Suprapubic skin (tissue), 4 donors: ENCODE measurements at regions not wholly inside any gene's neighbourhood (a gene's known extent, or its start where the extent isn't known, plus 50 kb on each side); places are given as distances from the start of the nearest gene placed in this dataset.

Experiments used
- EP300 ChIP-seq: sonication (generic); formaldehyde crosslinking; IDR thresholded peaks from one replicate; pipeline ENCODE4 v1.6.1; 2017; ENCODE audit warnings: antibody characterized with exemption
- POLR2A ChIP-seq, 2 donors: fragments of 450-650 bp; IDR thresholded peaks; one replicate each; pipeline ENCODE4 v1.6.1; 2017; ENCODE audit warnings: antibody characterized with exemption in 2 of 2, mild to moderate bottlenecking in 2 of 2, moderate library complexity in 2 of 2
- POLR2AphosphoS5 ChIP-seq, 3 donors: sonication (generic); formaldehyde crosslinking; IDR thresholded peaks; one replicate each; pipeline ENCODE4 v1.6.1; 2017; ENCODE audit warnings: antibody characterized with exemption in 3 of 3
- TF ChIP-seq, protein P1 (sequence below), 2 donors: fragments of 200-600 bp in 1 of 2; fragments of 450-650 bp in 1 of 2; sonication (generic) in 1 of 2; IDR thresholded peaks; one replicate each; pipeline ENCODE4 v1.5.1; 2016 to 2019; ENCODE audit warnings: antibody characterized with exemption in 2 of 2, mild to moderate bottlenecking in 1 of 2, moderate library complexity in 1 of 2

DNA sequence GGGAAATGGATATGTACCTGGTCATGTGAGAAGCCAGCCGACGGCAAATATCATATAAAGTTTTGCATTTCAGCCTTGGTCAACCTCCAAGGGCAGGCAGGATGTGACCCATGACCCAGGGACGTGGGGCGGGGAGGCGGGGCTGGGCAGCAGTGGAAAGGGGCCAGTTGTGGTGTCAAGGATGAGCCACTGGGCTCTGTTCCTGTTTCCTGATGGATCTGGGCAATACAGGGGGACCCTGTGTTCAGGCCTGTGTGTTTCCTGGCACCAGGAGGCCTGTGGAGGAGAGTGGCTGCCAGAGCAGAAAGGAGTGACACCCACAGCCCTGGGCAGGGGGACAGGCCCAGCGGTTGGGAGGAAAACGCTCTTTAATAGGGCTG, 106.9 kb downstream of the GATA6 start:
- TF ChIP-seq, protein P1, sequence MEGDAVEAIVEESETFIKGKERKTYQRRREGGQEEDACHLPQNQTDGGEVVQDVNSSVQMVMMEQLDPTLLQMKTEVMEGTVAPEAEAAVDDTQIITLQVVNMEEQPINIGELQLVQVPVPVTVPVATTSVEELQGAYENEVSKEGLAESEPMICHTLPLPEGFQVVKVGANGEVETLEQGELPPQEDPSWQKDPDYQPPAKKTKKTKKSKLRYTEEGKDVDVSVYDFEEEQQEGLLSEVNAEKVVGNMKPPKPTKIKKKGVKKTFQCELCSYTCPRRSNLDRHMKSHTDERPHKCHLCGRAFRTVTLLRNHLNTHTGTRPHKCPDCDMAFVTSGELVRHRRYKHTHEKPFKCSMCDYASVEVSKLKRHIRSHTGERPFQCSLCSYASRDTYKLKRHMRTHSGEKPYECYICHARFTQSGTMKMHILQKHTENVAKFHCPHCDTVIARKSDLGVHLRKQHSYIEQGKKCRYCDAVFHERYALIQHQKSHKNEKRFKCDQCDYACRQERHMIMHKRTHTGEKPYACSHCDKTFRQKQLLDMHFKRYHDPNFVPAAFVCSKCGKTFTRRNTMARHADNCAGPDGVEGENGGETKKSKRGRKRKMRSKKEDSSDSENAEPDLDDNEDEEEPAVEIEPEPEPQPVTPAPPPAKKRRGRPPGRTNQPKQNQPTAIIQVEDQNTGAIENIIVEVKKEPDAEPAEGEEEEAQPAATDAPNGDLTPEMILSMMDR (IDR thresholded peaks at IDR 0.05), result no peak
- TF ChIP-seq POLR2A (IDR thresholded peaks at IDR 0.05), result no peak
- no peak for TF ChIP-seq EP300
- TF ChIP-seq POLR2AphosphoS5 (IDR thresholded peaks at IDR 0.05), result no peak
